ENCODE measurements at regions not wholly inside any gene's neighbourhood (a gene's known extent, or its start where the extent isn't known, plus 50 kb on each side); places are given as distances from the start of the nearest gene placed in this dataset.

DNA sequence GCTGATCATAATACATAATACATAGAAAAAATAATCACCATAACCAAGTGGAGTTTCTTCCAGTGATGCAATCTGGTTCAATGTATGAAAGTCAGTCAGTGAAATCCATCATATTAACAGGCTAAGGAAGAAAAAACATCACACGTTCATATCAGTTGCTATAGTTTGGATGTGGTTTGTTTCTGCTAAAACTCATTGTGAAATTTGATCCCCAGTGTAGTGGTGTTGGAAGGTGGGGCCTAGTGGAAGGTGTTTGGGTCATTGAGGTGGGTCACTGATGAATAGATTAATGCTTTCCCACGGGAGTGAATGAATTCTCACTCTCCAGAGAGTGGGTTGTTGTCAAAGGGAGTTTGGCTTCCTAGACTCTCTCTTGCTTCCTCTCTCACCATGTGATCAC is 84.6 kb upstream of the PTGDR start:
- TF ChIP-seq, protein P1, sequence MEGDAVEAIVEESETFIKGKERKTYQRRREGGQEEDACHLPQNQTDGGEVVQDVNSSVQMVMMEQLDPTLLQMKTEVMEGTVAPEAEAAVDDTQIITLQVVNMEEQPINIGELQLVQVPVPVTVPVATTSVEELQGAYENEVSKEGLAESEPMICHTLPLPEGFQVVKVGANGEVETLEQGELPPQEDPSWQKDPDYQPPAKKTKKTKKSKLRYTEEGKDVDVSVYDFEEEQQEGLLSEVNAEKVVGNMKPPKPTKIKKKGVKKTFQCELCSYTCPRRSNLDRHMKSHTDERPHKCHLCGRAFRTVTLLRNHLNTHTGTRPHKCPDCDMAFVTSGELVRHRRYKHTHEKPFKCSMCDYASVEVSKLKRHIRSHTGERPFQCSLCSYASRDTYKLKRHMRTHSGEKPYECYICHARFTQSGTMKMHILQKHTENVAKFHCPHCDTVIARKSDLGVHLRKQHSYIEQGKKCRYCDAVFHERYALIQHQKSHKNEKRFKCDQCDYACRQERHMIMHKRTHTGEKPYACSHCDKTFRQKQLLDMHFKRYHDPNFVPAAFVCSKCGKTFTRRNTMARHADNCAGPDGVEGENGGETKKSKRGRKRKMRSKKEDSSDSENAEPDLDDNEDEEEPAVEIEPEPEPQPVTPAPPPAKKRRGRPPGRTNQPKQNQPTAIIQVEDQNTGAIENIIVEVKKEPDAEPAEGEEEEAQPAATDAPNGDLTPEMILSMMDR (IDR thresholded peaks at IDR 0.05; ENCODE audit: insufficient read depth, low read length), result no peak
- TF ChIP-seq POLR2AphosphoS5 (IDR thresholded peaks at IDR 0.05; ENCODE audit: low read depth) (no peak), REST (IDR thresholded peaks at IDR 0.05; ENCODE audit: insufficient replicate concordance, low read depth) (no peak), GABPA (IDR thresholded peaks at IDR 0.05; ENCODE audit: low read depth) (no peak)

All from HL-60 (cell line).